ENCODE measurements at regions not wholly inside any gene's neighbourhood (a gene's known extent, or its start where the extent isn't known, plus 50 kb on each side); places are given as distances from the start of the nearest gene placed in this dataset.

GRCh38 chr7:16353226-16353625, 68.1 kb downstream of the CRPPA start:
- TF ChIP-seq CTCF (IDR thresholded peaks at IDR 0.05) (no peak), POLR2A (IDR thresholded peaks at IDR 0.05) (no peak)
